NCI-H460 (cell line): ENCODE measurements at regions not wholly inside any gene's neighbourhood (a gene's known extent, or its start where the extent isn't known, plus 50 kb on each side); places are given as distances from the start of the nearest gene placed in this dataset.
"Not testable (repeated sequence)": the region's sequence is repeated elsewhere in the genome, so short reads cannot be mapped to it uniquely, and the experiment has no call there.

Experiments used
- DNase-seq: peaks from one replicate; pipeline ENCODE4 v3.0.0-alpha.2; 2016; ENCODE audit warnings: low read depth; ENCODE audit errors: extremely low read depth

GRCh38 chr12:41697161-41697560, 447.5 kb downstream of the GXYLT1 start:
- DNase-seq, result no peak

GRCh38 chr12:41684997-41685396, 459.7 kb downstream of the GXYLT1 start:
- DNase-seq, result no peak

- no peak for DNase-seq
These were observed 461.0 kb downstream of the GXYLT1 start for GRCh38 chr12:41683513-41684240.

- DNase-seq, result no peak
These were observed 461.7 kb downstream of the GXYLT1 start for GRCh38 chr12:41683023-41683422.

- DNase-seq, result no peak
These were observed 462.8 kb downstream of the GXYLT1 start for GRCh38 chr12:41681898-41682297.

GRCh38 chr12:41680155-41680554, 464.5 kb downstream of the GXYLT1 start:
- DNase-seq, result no peak

GRCh38 chr12:41663598-41664265, 475.6 kb downstream of the PDZRN4 start:
- DNase-seq, result no peak

- DNase-seq, result no peak
These were observed 473.1 kb downstream of the PDZRN4 start for GRCh38 chr12:41661141-41661765.

GRCh38 chr12:41656454-41656853, 468.3 kb downstream of the PDZRN4 start:
- DNase-seq, result no peak

- no peak for DNase-seq
These were observed 465.5 kb downstream of the PDZRN4 start for GRCh38 chr12:41653386-41654326.

- no peak for DNase-seq
These were observed 464.9 kb downstream of the PDZRN4 start for GRCh38 chr12:41652981-41653380.

- no peak for DNase-seq
These were observed 457.5 kb downstream of the PDZRN4 start for GRCh38 chr12:41645624-41646023.

- DNase-seq, result not testable (repeated sequence)
These were observed 454.7 kb downstream of the PDZRN4 start for GRCh38 chr12:41642808-41643207.

GRCh38 chr12:41636653-41637052, 448.5 kb downstream of the PDZRN4 start:
- no peak for DNase-seq

- DNase-seq, result no peak
These were observed 447.7 kb downstream of the PDZRN4 start for GRCh38 chr12:41635626-41636364.

- no peak for DNase-seq
These were observed 446.0 kb downstream of the PDZRN4 start for GRCh38 chr12:41634091-41634490.

GRCh38 chr12:41629611-41630010, 441.5 kb downstream of the PDZRN4 start:
- DNase-seq, result no peak

GRCh38 chr12:41627476-41627875, 439.4 kb downstream of the PDZRN4 start:
- no peak for DNase-seq

- no peak for DNase-seq
These were observed 436.5 kb downstream of the PDZRN4 start for GRCh38 chr12:41624571-41624970.
